Karpas-422 (cell line): ENCODE measurements at regions not wholly inside any gene's neighbourhood (a gene's known extent, or its start where the extent isn't known, plus 50 kb on each side); places are given as distances from the start of the nearest gene placed in this dataset.
A peak's percentile ranks its signal among the peaks of the same experiment; 100 is the strongest.

ENCODE experiments used
- DNase-seq: peaks from one replicate; pipeline ENCODE4 v3.0.0-alpha.2; 2015
- H2AFZ ChIP-seq: fragments of 200-600 bp; sonication (generic); 2 replicates; pipeline ENCODE4 v1.6.1; 2014; ENCODE audit warnings: antibody characterized with exemption, low read length, mixed read lengths
- H3K27ac ChIP-seq: fragments of 200-600 bp; sonication (generic); 2 replicates; pipeline ENCODE4 v1.5.1; 2014; ENCODE audit warnings: mild to moderate bottlenecking, low read length, moderate library complexity
- H3K27me3 ChIP-seq: fragments of 200-600 bp; sonication (generic); 2 replicates; pipeline ENCODE4 v1.6.1; 2014; ENCODE audit warnings: low read length, mixed read lengths
- H3K36me3 ChIP-seq: fragments of 200-600 bp; sonication (generic); 2 replicates; pipeline ENCODE4 v1.6.1; 2014; ENCODE audit warnings: low read length, mixed read lengths; ENCODE audit not compliant: insufficient read depth
- H3K4me1 ChIP-seq: fragments of 200-600 bp; sonication (generic); 2 replicates; pipeline ENCODE4 v1.6.1; 2014; ENCODE audit warnings: mild to moderate bottlenecking, low read length, mixed read lengths
- H3K4me2 ChIP-seq: fragments of 200-600 bp; sonication (generic); 2 replicates; pipeline ENCODE4 v1.6.1; 2014; ENCODE audit warnings: low read length, low read depth, mild to moderate bottlenecking; ENCODE audit not compliant: poor library complexity, severe bottlenecking
- H3K4me3 ChIP-seq: fragments of 200-600 bp; sonication (generic); 2 replicates; pipeline ENCODE4 v1.5.1; 2014; ENCODE audit warnings: mild to moderate bottlenecking, antibody characterized with exemption, low read length, mixed read lengths
- H3K79me2 ChIP-seq: fragments of 200-600 bp; sonication (generic); 2 replicates; pipeline ENCODE4 v1.6.1; 2014; ENCODE audit warnings: mild to moderate bottlenecking, low read length, mixed read lengths
- H3K9ac ChIP-seq: fragments of 200-600 bp; sonication (generic); 2 replicates; pipeline ENCODE4 v1.6.0; 2014; ENCODE audit warnings: low read length
- H3K9me2 ChIP-seq: fragments of 200-600 bp; sonication (generic), shearing (Covaris generic); replicated peaks from 2 replicates; pipeline ENCODE4 v1.6.0; 2014; ENCODE audit warnings: mild to moderate bottlenecking, low read length, moderate library complexity; ENCODE audit not compliant: insufficient read depth
- H3K9me3 ChIP-seq: fragments of 300-700, 200-600 bp; sonication (generic); 2 replicates; pipeline ENCODE4 v1.6.1; 2014; ENCODE audit warnings: low read length, mixed read lengths
- H4K20me1 ChIP-seq: fragments of 200-600 bp; sonication (generic); 2 replicates; pipeline ENCODE4 v1.6.1; 2014; ENCODE audit warnings: mild to moderate bottlenecking, antibody characterized with exemption, low read length, low read depth; ENCODE audit not compliant: insufficient read depth

GRCh38 chr14:53331247-53331646 is 178.1 kb upstream of the DDHD1 start:
- H3K4me1 ChIP-seq: no peaks in the 10 kb centered on the region
- no peaks in the 10 kb centered on the region for H3K36me3 ChIP-seq
- no peak overlapping the region for H3K27ac ChIP-seq
- H3K27me3 ChIP-seq: no peaks in the 10 kb centered on the region
- H4K20me1 ChIP-seq: no peaks in the 10 kb centered on the region
- H3K4me3 ChIP-seq: no peak overlapping the region
- H2AFZ ChIP-seq: no peak overlapping the region
- H3K9ac ChIP-seq: no peak overlapping the region
- DNase-seq: no peak
- H3K4me2 ChIP-seq: no peak overlapping the region
- no peaks in the 10 kb centered on the region for H3K9me3 ChIP-seq
- no peaks in the 10 kb centered on the region for H3K9me2 ChIP-seq
- H3K79me2 ChIP-seq: no peaks in the 10 kb centered on the region

GRCh38 chr14:53330441-53330840 is 177.3 kb upstream of the DDHD1 start:
- no peak overlapping the region for H3K4me2 ChIP-seq
- DNase-seq: peak; percentile 29
- H3K9ac ChIP-seq: no peak overlapping the region
- H3K36me3 ChIP-seq: no peaks in the 10 kb centered on the region
- H3K79me2 ChIP-seq: no peaks in the 10 kb centered on the region
- H3K4me3 ChIP-seq: no peak overlapping the region
- no peaks in the 10 kb centered on the region for H3K27me3 ChIP-seq
- no peak overlapping the region for H3K27ac ChIP-seq
- H2AFZ ChIP-seq: no peak overlapping the region
- no peaks in the 10 kb centered on the region for H3K9me3 ChIP-seq
- no peaks in the 10 kb centered on the region for H4K20me1 ChIP-seq
- no peaks in the 10 kb centered on the region for H3K9me2 ChIP-seq
- no peaks in the 10 kb centered on the region for H3K4me1 ChIP-seq

- Histone ChIP-seq H3K9me2 (no peaks in the 10 kb centered on the region), H3K27ac (no peak overlapping the region), H3K36me3 (no peaks in the 10 kb centered on the region), H3K4me2 (no peak overlapping the region), H3K9ac (no peak overlapping the region), H3K27me3 (no peaks in the 10 kb centered on the region), H2AFZ (no peak overlapping the region), H3K79me2 (no peaks in the 10 kb centered on the region), H3K9me3 (no peaks in the 10 kb centered on the region), H4K20me1 (no peaks in the 10 kb centered on the region), H3K4me3 (no peak overlapping the region), H3K4me1 (no peaks in the 10 kb centered on the region)
- no peak for DNase-seq
These were observed 175.7 kb upstream of the DDHD1 start for GRCh38 chr14:53328841-53329240.

- H3K36me3 ChIP-seq: no peaks in the 10 kb centered on the region
- H3K9ac ChIP-seq: no peak overlapping the region
- H4K20me1 ChIP-seq: no peaks in the 10 kb centered on the region
- H3K9me3 ChIP-seq: no peaks in the 10 kb centered on the region
- DNase-seq: no peak
- H3K4me1 ChIP-seq: no peaks in the 10 kb centered on the region
- no peaks in the 10 kb centered on the region for H3K9me2 ChIP-seq
- H3K4me2 ChIP-seq: no peak overlapping the region
- H3K79me2 ChIP-seq: no peaks in the 10 kb centered on the region
- no peak overlapping the region for H3K27ac ChIP-seq
- no peak overlapping the region for H2AFZ ChIP-seq
- H3K27me3 ChIP-seq: no peaks in the 10 kb centered on the region
- no peak overlapping the region for H3K4me3 ChIP-seq
These were observed 174.6 kb upstream of the DDHD1 start for GRCh38 chr14:53327716-53328115.

GRCh38 chr14:53325176-53325806 is 172.2 kb upstream of the DDHD1 start:
- Histone ChIP-seq H3K9me3 (no peaks in the 10 kb centered on the region), H2AFZ (no peak overlapping the region), H3K4me3 (no peak overlapping the region), H3K79me2 (no peaks in the 10 kb centered on the region), H3K36me3 (no peaks in the 10 kb centered on the region), H3K9ac (no peak overlapping the region), H3K4me1 (no peaks in the 10 kb centered on the region), H3K27me3 (no peaks in the 10 kb centered on the region), H3K4me2 (no peak overlapping the region), H3K9me2 (no peaks in the 10 kb centered on the region), H3K27ac (no peak overlapping the region), H4K20me1 (no peaks in the 10 kb centered on the region)
- DNase-seq: peak; percentile 65

GRCh38 chr14:53316504-53316903 is 163.4 kb upstream of the DDHD1 start:
- DNase-seq: no peak
- H3K36me3 ChIP-seq: no peaks in the 10 kb centered on the region
- no peak overlapping the region for H3K9ac ChIP-seq
- H3K4me3 ChIP-seq: no peak overlapping the region
- H3K79me2 ChIP-seq: no peaks in the 10 kb centered on the region
- H3K27me3 ChIP-seq: no peaks in the 10 kb centered on the region
- H3K4me2 ChIP-seq: no peak overlapping the region
- no peaks in the 10 kb centered on the region for H3K9me3 ChIP-seq
- no peak overlapping the region for H2AFZ ChIP-seq
- H3K9me2 ChIP-seq: no peaks in the 10 kb centered on the region
- H3K4me1 ChIP-seq: no peaks in the 10 kb centered on the region
- H4K20me1 ChIP-seq: 0 out of 2 replicates have a peak, but pooled peaks cover 4% of the 10 kb centered on the region
- no peak overlapping the region for H3K27ac ChIP-seq

GRCh38 chr14:53310412-53310811 is 157.3 kb upstream of the DDHD1 start:
- DNase-seq: peak; percentile 77
- H3K9me3 ChIP-seq: no peaks in the 10 kb centered on the region
- H3K9me2 ChIP-seq: no peaks in the 10 kb centered on the region
- H3K4me3 ChIP-seq: no peak overlapping the region
- H3K27ac ChIP-seq: no peak overlapping the region
- H4K20me1 ChIP-seq: 0 out of 2 replicates have a peak, but pooled peaks cover 4% of the 10 kb centered on the region
- H2AFZ ChIP-seq: no peak overlapping the region
- H3K36me3 ChIP-seq: no peaks in the 10 kb centered on the region
- H3K27me3 ChIP-seq: no peaks in the 10 kb centered on the region
- H3K9ac ChIP-seq: no peak overlapping the region
- H3K79me2 ChIP-seq: no peaks in the 10 kb centered on the region
- no peak overlapping the region for H3K4me2 ChIP-seq
- no peaks in the 10 kb centered on the region for H3K4me1 ChIP-seq

GRCh38 chr14:53306911-53307310 is 153.8 kb upstream of the DDHD1 start:
- no peaks in the 10 kb centered on the region for H3K27me3 ChIP-seq
- peaks cover 7% of the 10 kb centered on the region; the same call in 1 of the 2 replicates for H4K20me1 ChIP-seq
- no peaks in the 10 kb centered on the region for H3K36me3 ChIP-seq
- no peak overlapping the region for H3K4me3 ChIP-seq
- DNase-seq: peak; percentile 29
- H3K9ac ChIP-seq: no peak overlapping the region
- H3K4me1 ChIP-seq: no peaks in the 10 kb centered on the region
- H3K79me2 ChIP-seq: no peaks in the 10 kb centered on the region
- no peaks in the 10 kb centered on the region for H3K9me3 ChIP-seq
- no peak overlapping the region for H3K27ac ChIP-seq
- H2AFZ ChIP-seq: no peak overlapping the region
- no peaks in the 10 kb centered on the region for H3K9me2 ChIP-seq
- no peak overlapping the region for H3K4me2 ChIP-seq
